BLaER1 treated with 17β-estradiol and CSF1 and Interleukin-3, amounts not matched to agents 10 nM and 100 nM (cell line): ENCODE measurements at regions not wholly inside any gene's neighbourhood (a gene's known extent, or its start where the extent isn't known, plus 50 kb on each side); places are given as distances from the start of the nearest gene placed in this dataset.

ENCODE experiments used
- H3K27ac ChIP-seq, 11 experiments: shearing (Covaris generic); formaldehyde crosslinking; 2 replicates each; pipeline ENCODE4 v1.8.1; 2022
- H3K27me3 ChIP-seq, 11 experiments: shearing (Covaris generic); formaldehyde crosslinking; 2 replicates each; pipeline ENCODE4 v1.8.1; 2022
- H3K36me3 ChIP-seq, 11 experiments: shearing (Covaris generic); formaldehyde crosslinking; 2 replicates each; pipeline ENCODE4 v1.8.1; 2022
- H3K4me1 ChIP-seq, 10 experiments: shearing (Covaris generic); formaldehyde crosslinking; 2 replicates each; pipeline ENCODE4 v1.8.1; 2022
- H3K4me2 ChIP-seq, 11 experiments: shearing (Covaris generic); formaldehyde crosslinking; 2 replicates each; pipeline ENCODE4 v1.8.1; 2022
- H3K4me3 ChIP-seq, 10 experiments: shearing (Covaris generic); formaldehyde crosslinking; 2 replicates each; pipeline ENCODE4 v1.8.1; 2022
- H3K9ac ChIP-seq, 11 experiments: shearing (Covaris generic); formaldehyde crosslinking; 2 replicates each; pipeline ENCODE4 v1.8.1; 2022
- H3K9me3 ChIP-seq, 11 experiments: shearing (Covaris generic); formaldehyde crosslinking; replicated peaks in 1 of 11; 2 replicates each; pipeline ENCODE4 v1.8.1; 2022
- H4K20me1 ChIP-seq, 11 experiments: shearing (Covaris generic); formaldehyde crosslinking; 2 replicates each; pipeline ENCODE4 v1.8.1; 2022
- Cebpa-rat ChIP-seq, 11 experiments: shearing (Covaris generic); IDR thresholded peaks; 2 replicates each; pipeline ENCODE4 v1.8.1; 2022

GRCh38 chr5:89606939-89607534 lies 724.1 kb upstream of the MEF2C start:
- no peaks in the 10 kb centered on the region for H3K27me3 ChIP-seq
- no peaks in the 10 kb centered on the region for H4K20me1 ChIP-seq
- peaks cover 0 to 11% (median 0%) of the 10 kb centered on the region in 11 experiments; a peak in 2 of 22 replicates for H3K9me3 ChIP-seq
- H3K4me2 ChIP-seq: no peak overlapping the region
- H3K27ac ChIP-seq: no peak overlapping the region
- TF ChIP-seq Cebpa-rat (IDR thresholded peaks at IDR 0.05): no peak
- H3K9ac ChIP-seq: no peak overlapping the region
- H3K4me3 ChIP-seq: no peak overlapping the region
- H3K36me3 ChIP-seq: no peaks in the 10 kb centered on the region
- H3K4me1 ChIP-seq: no peaks in the 10 kb centered on the region

- H3K4me3 ChIP-seq: no peak overlapping the region
These were observed 721.4 kb upstream of the MEF2C start for GRCh38 chr5:89604342-89604741.

GRCh38 chr5:89601880-89602279 lies 718.9 kb upstream of the MEF2C start:
- H3K4me1 ChIP-seq: peaks cover 0 to 4% (median 0%) of the 10 kb centered on the region in 10 experiments; a peak in 1 of 20 replicates
- no peak overlapping the region for H3K9ac ChIP-seq
- H3K4me3 ChIP-seq: no peak overlapping the region
- H3K4me2 ChIP-seq: no peak overlapping the region
- no peak for TF ChIP-seq Cebpa-rat (IDR thresholded peaks at IDR 0.05)
- H3K9me3 ChIP-seq: no peaks in the 10 kb centered on the region
- H3K27ac ChIP-seq: no peak overlapping the region
- no peaks in the 10 kb centered on the region for H3K36me3 ChIP-seq
- H3K27me3 ChIP-seq: no peaks in the 10 kb centered on the region
- no peaks in the 10 kb centered on the region for H4K20me1 ChIP-seq

More at GRCh38 chr5:89604342-89604741, 721.4 kb upstream of the MEF2C start:
- TF ChIP-seq Cebpa-rat (IDR thresholded peaks at IDR 0.05): no peak
- Histone ChIP-seq H3K4me1 (peaks cover 0 to 3% (median 0%) of the 10 kb centered on the region in 10 experiments; a peak in 1 of 20 replicates), H3K36me3 (no peaks in the 10 kb centered on the region), H3K27me3 (no peaks in the 10 kb centered on the region), H3K9me3 (no peaks in the 10 kb centered on the region), H3K4me2 (no peak overlapping the region), H3K9ac (no peak overlapping the region), H3K27ac (no peak overlapping the region), H4K20me1 (no peaks in the 10 kb centered on the region)

- no peak overlapping the region for H3K9ac ChIP-seq
- H4K20me1 ChIP-seq: no peaks in the 10 kb centered on the region
- TF ChIP-seq Cebpa-rat (IDR thresholded peaks at IDR 0.05): no peak
These were observed 714.9 kb upstream of the MEF2C start for GRCh38 chr5:89597878-89598277.

GRCh38 chr5:89596821-89597220 lies 713.8 kb upstream of the MEF2C start:
- no peak for TF ChIP-seq Cebpa-rat (IDR thresholded peaks at IDR 0.05)
- Histone ChIP-seq H4K20me1 (no peaks in the 10 kb centered on the region), H3K9me3 (peaks cover 0 to 7% (median under 1%) of the 10 kb centered on the region in 11 experiments; a peak in 11 of 22 replicates), H3K36me3 (no peaks in the 10 kb centered on the region), H3K27me3 (no peaks in the 10 kb centered on the region), H3K27ac (no peak overlapping the region), H3K4me1 (peaks cover 0 to 23% (median 0%) of the 10 kb centered on the region in 10 experiments; a peak in 6 of 20 replicates), H3K4me3 (no peak overlapping the region), H3K9ac (no peak overlapping the region), H3K4me2 (peak overlapping the region in 3 of 11 experiments; percentile 39 to 57 (median 50); a peak in 3 of 22 replicates)

More at GRCh38 chr5:89597878-89598277, 714.9 kb upstream of the MEF2C start:
- H3K27ac ChIP-seq: no peak overlapping the region
- no peaks in the 10 kb centered on the region for H3K36me3 ChIP-seq
- H3K4me3 ChIP-seq: no peak overlapping the region
- H3K27me3 ChIP-seq: no peaks in the 10 kb centered on the region
- H3K4me2 ChIP-seq: no peak overlapping the region
- H3K4me1 ChIP-seq: peaks cover 0 to 23% (median 0%) of the 10 kb centered on the region in 10 experiments; a peak in 6 of 20 replicates
- no peaks in the 10 kb centered on the region for H3K9me3 ChIP-seq

GRCh38 chr5:89595056-89595455 lies 712.1 kb upstream of the MEF2C start:
- no peaks in the 10 kb centered on the region for H3K36me3 ChIP-seq
- peaks cover 0 to 23% (median 0%) of the 10 kb centered on the region in 10 experiments; a peak in 6 of 20 replicates for H3K4me1 ChIP-seq
- no peaks in the 10 kb centered on the region for H4K20me1 ChIP-seq
- peak overlapping the region in 1 of 11 experiments; percentile 4; a peak in 1 of 22 replicates for H3K27ac ChIP-seq
- peaks cover 11 to 25% (median 14%) of the 10 kb centered on the region in 11 experiments; a peak in 21 of 22 replicates for H3K9me3 ChIP-seq
- no peak overlapping the region for H3K4me3 ChIP-seq
- peak overlapping the region in 3 of 11 experiments; percentile 36 to 57 (median 55); a peak in 4 of 22 replicates for H3K4me2 ChIP-seq
- no peak for TF ChIP-seq Cebpa-rat (IDR thresholded peaks at IDR 0.05)
- H3K27me3 ChIP-seq: no peaks in the 10 kb centered on the region
- no peak overlapping the region for H3K9ac ChIP-seq

GRCh38 chr5:89584339-89584956 lies 701.5 kb upstream of the MEF2C start:
- no peak for TF ChIP-seq Cebpa-rat (IDR thresholded peaks at IDR 0.05)

GRCh38 chr5:89583534-89583933 lies 700.5 kb upstream of the MEF2C start:
- no peak overlapping the region for H3K4me3 ChIP-seq
- no peak for TF ChIP-seq Cebpa-rat (IDR thresholded peaks at IDR 0.05)
- peaks cover 0 to 6% (median 0%) of the 10 kb centered on the region in 11 experiments; a peak in 2 of 22 replicates for H3K9me3 ChIP-seq
- H4K20me1 ChIP-seq: no peaks in the 10 kb centered on the region
- no peak overlapping the region for H3K4me2 ChIP-seq
- no peaks in the 10 kb centered on the region for H3K36me3 ChIP-seq
- no peak overlapping the region for H3K27ac ChIP-seq
- H3K4me1 ChIP-seq: no peaks in the 10 kb centered on the region
- H3K27me3 ChIP-seq: no peaks in the 10 kb centered on the region
- H3K9ac ChIP-seq: no peak overlapping the region

More at GRCh38 chr5:89584339-89584956, 701.5 kb upstream of the MEF2C start:
- H3K27ac ChIP-seq: no peak overlapping the region
- H3K4me2 ChIP-seq: no peak overlapping the region
- peaks cover 0 to 7% (median 0%) of the 10 kb centered on the region in 11 experiments; a peak in 5 of 22 replicates for H3K9me3 ChIP-seq
- no peaks in the 10 kb centered on the region for H3K27me3 ChIP-seq
- no peaks in the 10 kb centered on the region for H4K20me1 ChIP-seq
- no peaks in the 10 kb centered on the region for H3K4me1 ChIP-seq
- H3K36me3 ChIP-seq: no peaks in the 10 kb centered on the region
- no peak overlapping the region for H3K4me3 ChIP-seq
- no peak overlapping the region for H3K9ac ChIP-seq

GRCh38 chr5:89582768-89583339 lies 699.9 kb upstream of the MEF2C start:
- TF ChIP-seq Cebpa-rat (IDR thresholded peaks at IDR 0.05): no peak
- H3K27me3 ChIP-seq: no peaks in the 10 kb centered on the region
- peaks cover 0 to 6% (median 0%) of the 10 kb centered on the region in 11 experiments; a peak in 2 of 22 replicates for H3K9me3 ChIP-seq
- no peak overlapping the region for H3K4me3 ChIP-seq
- no peaks in the 10 kb centered on the region for H4K20me1 ChIP-seq
- no peaks in the 10 kb centered on the region for H3K4me1 ChIP-seq
- H3K9ac ChIP-seq: no peak overlapping the region
- H3K4me2 ChIP-seq: no peak overlapping the region
- H3K36me3 ChIP-seq: no peaks in the 10 kb centered on the region
- no peak overlapping the region for H3K27ac ChIP-seq
